DMS 273 (cell line): ENCODE measurements at regions not wholly inside any gene's neighbourhood (a gene's known extent, or its start where the extent isn't known, plus 50 kb on each side); places are given as distances from the start of the nearest gene placed in this dataset.

Experiments
- DNase-seq: peaks from one replicate; lab custom pipeline; 2025; ENCODE audit not compliant: unreplicated experiment; lab: John Stamatoyannopoulos, UW

DNA sequence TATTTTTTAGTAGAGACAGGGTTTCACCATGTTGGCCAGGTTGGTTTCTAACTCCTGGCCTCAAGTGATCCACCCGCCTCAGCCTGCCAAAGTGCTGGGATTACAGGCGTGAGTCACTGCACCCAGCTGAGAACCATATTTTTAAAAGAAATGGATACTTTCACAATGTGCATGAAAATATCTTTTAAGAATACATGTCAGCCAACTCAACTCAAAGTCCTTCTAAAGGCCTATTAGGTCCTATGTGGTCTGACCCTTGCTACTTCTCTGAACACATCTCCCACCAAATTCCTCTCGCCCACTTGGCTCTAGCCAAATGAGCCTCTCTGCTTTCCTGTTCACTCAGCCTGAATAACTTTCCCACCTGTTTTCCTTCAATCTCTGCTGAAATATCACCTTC lies 119.6 kb downstream of the MTX2 start:
- no peak for DNase-seq

DNA sequence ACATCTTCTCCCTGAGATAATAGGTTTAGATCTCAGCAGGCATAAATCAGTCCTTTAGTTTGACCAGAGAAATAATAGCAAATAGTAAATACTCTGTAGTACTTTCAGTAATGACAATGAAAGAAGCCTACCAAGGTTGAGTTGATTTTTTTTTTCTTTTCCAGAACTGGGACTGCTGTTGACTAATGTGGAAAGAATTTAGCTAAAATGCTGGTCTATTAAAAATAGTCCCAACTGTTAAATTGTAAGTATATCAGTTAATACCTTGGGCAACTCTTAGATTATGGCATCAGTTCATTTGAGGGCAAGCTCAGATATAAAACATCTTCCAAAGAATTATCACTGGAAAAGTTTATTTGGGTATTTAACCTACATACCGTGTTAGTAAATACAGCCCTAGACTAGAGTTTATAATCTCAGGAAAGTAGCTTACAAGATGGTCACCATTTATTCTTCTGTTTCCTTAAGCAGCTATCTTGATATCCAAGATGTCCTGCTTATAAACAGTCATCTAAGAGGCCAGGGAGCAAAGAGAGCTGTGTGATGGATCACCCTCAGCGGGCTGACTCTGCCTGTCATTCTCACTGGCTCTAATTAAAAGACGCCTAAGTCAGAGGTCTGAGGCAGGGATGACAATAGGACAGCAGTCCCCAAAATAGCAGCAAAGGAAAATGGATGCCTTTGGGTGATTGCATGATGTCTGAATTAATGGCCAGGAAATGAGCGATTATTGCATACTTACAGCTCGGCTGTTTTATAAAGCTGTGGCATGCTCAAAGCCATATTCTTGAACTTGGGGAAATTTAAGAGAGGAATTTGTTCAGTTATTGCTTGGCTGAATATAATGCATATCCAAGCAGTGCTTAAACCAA lies 121.3 kb downstream of the MTX2 start:
- DNase-seq = no peak

GRCh38 chr2:176391148-176391419 lies 121.8 kb downstream of the MTX2 start:
- no peak for DNase-seq

GRCh38 chr2:176392249-176392648 lies 123.0 kb downstream of the MTX2 start:
- no peak for DNase-seq

DNA sequence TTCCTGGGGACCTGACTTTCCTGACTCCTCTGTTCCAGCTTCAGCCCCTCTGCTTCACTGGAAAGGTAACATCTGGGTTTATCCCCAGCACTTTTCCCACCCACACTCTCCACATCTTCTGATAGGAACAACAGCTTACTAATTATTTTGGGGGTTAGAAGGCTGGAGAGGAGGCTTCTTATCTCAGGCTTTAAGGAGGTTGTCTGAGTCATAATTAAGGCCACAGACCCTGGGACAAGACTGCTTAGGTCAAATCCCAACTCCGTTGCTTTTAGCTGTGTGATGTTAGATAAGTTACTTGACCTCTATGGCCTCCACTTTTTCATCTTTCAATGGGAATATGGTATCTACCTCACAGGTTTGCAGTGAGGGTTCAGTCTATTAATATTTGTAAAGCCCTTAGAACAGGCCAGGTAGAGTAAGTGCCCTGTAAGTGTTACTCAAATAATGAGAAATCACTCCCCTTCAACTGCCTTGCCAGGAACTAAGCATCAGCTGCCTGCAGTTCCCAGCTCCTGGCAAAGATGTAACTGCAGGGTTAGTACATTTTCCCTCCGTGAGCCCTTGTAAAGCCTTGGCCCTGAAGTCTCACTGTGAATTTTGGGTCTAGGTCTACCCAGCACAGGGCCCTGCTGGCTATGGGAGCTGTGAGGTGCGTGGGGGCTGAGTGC lies 123.6 kb downstream of the MTX2 start:
- no peak for DNase-seq

GRCh38 chr2:176395273-176395854 lies 126.1 kb downstream of the MTX2 start:
- DNase-seq = no peak

GRCh38 chr2:176398243-176399073 lies 129.2 kb downstream of the MTX2 start:
- no peak for DNase-seq

DNA sequence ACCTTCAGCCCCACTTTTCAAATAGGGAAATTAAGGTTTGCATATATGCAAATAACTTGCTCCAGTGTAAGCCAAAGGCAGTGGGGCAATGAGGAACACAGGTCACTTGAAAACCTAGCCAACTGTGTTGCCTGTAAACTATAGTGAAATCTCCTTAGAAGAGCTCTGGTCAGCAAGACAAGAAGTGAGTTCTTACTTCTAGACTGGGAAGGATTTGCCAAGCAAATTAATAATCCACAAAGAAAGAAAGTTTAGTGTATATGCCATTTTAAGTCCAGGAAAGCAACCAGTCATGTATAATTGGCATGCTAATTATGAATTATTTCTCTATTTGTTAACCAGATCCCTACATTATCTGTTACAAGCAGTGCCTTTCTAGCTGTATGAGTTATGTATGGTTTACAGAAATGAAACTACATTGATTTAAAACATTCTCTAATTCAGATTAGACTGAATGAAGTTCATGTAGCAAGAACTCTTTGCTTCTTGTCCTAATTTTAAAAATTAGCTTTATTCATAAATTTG lies 129.9 kb downstream of the MTX2 start:
- no peak for DNase-seq

- DNase-seq = no peak
Observed at GRCh38 chr2:176405477-176405876, 136.2 kb downstream of the MTX2 start.

- DNase-seq = no peak
Observed at GRCh38 chr2:176407706-176408105, 138.5 kb downstream of the MTX2 start.

DNA sequence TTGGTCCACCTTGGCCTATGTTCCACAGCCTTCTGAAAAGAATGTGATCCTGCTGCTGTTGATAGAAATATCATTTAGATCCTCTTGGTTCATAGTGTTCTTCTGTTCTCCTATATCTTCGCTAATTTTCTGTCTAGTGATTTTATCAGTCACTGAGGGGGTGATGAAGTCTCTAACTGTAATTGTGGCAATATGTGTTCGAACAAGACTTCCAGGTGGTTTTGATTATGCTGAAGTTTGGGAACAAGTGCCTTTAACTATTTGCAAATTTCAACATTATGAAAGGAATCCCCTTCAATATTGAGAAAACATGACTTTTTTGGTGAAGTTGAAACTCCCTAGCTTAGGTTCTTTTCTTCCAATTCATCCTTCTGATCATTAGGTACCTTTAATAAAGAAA lies 140.4 kb downstream of the MTX2 start:
- no peak for DNase-seq

- DNase-seq = no peak
Observed at GRCh38 chr2:176412136-176412535, 142.9 kb downstream of the MTX2 start.

- DNase-seq = no peak
Observed at GRCh38 chr2:176413786-176414185, 144.5 kb downstream of the MTX2 start.

- no peak for DNase-seq
Observed at GRCh38 chr2:176414641-176415040, 145.4 kb downstream of the MTX2 start.

DNA sequence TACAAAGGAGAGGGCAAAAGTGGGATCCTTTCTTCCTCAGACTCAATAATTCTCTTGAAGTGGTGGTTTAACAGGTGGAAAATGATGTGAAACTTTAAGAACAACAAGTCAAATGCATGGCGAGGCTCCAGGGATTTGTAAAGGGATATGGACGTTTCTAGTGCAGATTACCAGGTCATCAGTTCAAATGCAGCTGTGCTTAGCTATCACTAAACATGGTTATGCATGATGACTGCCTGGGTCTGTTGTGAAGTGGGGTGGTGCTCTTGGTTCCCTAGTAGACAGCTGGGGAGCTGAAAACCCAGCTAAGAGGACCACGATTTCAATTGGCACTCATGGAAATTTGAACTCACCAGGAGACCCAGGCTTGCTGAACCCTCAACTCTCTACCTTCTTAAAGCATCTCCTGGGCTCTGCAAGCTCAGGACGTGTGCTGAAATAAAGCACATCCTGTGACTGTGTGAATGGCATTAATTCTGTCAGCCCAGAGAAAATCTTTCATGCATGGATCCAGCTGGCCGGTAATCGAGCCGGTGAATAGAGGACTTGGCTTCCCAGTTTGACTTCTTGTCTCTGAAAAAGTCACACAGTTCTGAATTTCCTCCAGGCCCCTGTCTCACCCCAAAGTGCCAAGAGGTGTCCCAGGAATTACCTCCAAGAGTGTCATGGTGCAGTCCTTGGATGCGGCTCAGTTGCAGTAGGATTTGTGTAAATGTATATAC lies 146.1 kb downstream of the MTX2 start:
- DNase-seq = no peak

DNA sequence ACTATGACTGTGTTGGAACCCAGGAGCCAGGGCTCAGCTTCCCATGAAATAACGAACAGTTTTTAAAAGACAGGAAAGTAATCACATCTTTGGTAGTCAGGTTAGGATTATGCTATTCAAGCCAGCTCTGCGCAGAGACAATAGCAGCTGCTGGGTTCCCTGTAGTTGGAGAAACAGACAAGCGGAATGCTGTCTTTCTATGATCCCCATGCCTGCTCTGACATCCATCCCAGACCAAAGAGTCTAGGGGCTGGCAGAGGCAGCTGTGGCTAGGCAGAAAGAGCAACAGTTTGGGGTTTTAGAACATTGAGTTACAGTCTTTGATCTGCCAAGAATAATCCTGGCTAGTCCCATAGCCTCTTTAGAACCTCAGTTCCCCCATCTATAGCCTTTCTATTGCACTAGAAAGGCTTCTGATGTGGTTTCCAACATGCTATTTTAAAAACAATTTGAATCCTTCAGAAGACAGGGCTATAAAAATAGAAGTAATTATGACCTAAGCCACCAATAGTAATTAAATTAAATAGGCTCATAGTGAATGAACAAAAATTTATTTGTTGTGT lies 146.8 kb downstream of the MTX2 start:
- no peak for DNase-seq

GRCh38 chr2:176418768-176419167 lies 149.5 kb downstream of the MTX2 start:
- no peak for DNase-seq

DNA sequence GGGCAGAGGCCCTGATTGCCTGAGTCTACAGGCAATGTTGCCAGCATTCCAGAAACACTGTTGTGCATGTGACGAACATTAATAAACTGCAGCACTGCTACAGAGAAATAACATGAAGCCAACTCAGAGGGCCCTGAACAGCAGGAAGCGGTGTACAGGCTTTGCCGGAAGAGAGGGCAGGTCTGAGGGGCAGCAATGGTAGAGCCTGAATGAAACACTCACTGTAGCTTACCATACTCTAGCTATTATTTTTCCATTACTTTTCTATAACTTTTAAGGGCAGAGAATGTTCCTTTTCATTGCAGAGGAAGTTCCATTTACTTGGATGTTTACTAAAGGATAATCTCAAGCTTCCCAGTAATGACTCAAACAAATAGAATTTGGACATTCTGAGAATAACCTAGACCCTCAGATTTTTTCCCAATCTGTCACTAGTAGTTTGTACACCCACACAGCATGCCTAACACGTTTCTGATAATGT lies 150.4 kb downstream of the MTX2 start:
- DNase-seq = no peak

DNA sequence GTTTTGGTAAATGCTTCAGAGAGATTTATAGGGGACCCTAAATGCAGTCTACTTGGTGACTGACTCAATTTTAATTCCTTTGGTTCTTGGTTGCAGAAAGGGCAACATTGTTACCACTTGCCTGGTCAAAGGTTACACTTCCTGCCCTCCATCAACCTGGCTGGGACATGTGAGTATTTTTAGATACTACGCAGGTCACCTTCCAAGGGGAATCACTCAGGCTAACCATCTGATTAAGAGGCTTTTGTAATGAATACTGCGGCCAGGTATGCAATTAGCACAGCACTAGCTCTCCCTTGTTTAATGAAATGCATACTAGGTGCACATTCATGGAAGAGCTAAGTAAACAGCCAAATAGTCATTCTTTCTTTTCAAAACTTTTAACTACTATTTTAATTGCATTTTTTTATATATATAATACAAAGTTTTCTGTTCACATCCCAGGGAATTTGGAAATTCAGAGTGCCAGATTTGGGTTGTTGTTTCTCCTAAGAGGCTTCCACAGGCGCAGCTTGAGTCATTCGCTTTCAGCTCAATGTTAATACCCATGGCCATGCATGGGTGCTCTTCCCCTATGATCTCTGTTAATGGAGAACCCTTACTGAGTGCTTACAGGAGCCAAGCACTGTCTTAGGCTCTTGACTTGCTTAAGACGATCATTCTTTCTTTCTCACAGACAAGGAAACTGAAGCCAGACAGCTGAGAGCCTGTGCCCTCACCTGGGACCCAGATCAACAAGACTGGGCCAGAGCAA lies 152.2 kb downstream of the MTX2 start:
- DNase-seq = no peak
